ENCODE measurements at regions not wholly inside any gene's neighbourhood (a gene's known extent, or its start where the extent isn't known, plus 50 kb on each side); places are given as distances from the start of the nearest gene placed in this dataset.

- no peak for DNase-seq
These were observed 55.4 kb downstream of the XCL1 start for GRCh38 chr1:168631671-168632400.

- DNase-seq = peak in 2 of 58 donors; percentile 5 to 7
These were observed 58.6 kb downstream of the XCL1 start for GRCh38 chr1:168634951-168635532.

GRCh38 chr1:168636200-168636599, 59.8 kb downstream of the XCL1 start:
- peak in 4 of 58 donors; percentile 2 to 46 (median 26) for DNase-seq

GRCh38 chr1:168636642-168637111, 60.3 kb downstream of the XCL1 start:
- peak in 1 of 58 donors; percentile 24 for DNase-seq

- peak in 1 of 58 donors; percentile 12 for DNase-seq
These were observed 61.1 kb downstream of the XCL1 start for GRCh38 chr1:168637350-168637991.

GRCh38 chr1:168638884-168639283, 62.5 kb downstream of the XCL1 start:
- no peak for DNase-seq

- no peak for DNase-seq
These were observed 63.8 kb downstream of the XCL1 start for GRCh38 chr1:168640182-168640581.

- DNase-seq = no peak
These were observed 64.4 kb downstream of the XCL1 start for GRCh38 chr1:168640836-168641235.

GRCh38 chr1:168643152-168643551, 66.7 kb downstream of the XCL1 start:
- DNase-seq = no peak

Data from anterior cingulate cortex (tissue), 58 donors.